BLaER1 treated with 17β-estradiol and CSF1 and Interleukin-3, amounts not matched to agents 10 nM and 100 nM (cell line): ENCODE measurements at regions not wholly inside any gene's neighbourhood (a gene's known extent, or its start where the extent isn't known, plus 50 kb on each side); places are given as distances from the start of the nearest gene placed in this dataset.
"Not testable (repeated sequence)": the region's sequence is repeated elsewhere in the genome, so short reads cannot be mapped to it uniquely, and the experiment has no call there.

Experiments
- H3K27ac ChIP-seq, 11 experiments: shearing (Covaris generic); formaldehyde crosslinking; 2 replicates each; pipeline ENCODE4 v1.8.1; 2022
- H3K27me3 ChIP-seq, 11 experiments: shearing (Covaris generic); formaldehyde crosslinking; 2 replicates each; pipeline ENCODE4 v1.8.1; 2022
- H3K36me3 ChIP-seq, 11 experiments: shearing (Covaris generic); formaldehyde crosslinking; 2 replicates each; pipeline ENCODE4 v1.8.1; 2022
- H3K4me1 ChIP-seq, 10 experiments: shearing (Covaris generic); formaldehyde crosslinking; 2 replicates each; pipeline ENCODE4 v1.8.1; 2022
- H3K4me2 ChIP-seq, 11 experiments: shearing (Covaris generic); formaldehyde crosslinking; 2 replicates each; pipeline ENCODE4 v1.8.1; 2022
- H3K4me3 ChIP-seq, 10 experiments: shearing (Covaris generic); formaldehyde crosslinking; 2 replicates each; pipeline ENCODE4 v1.8.1; 2022
- H3K9ac ChIP-seq, 11 experiments: shearing (Covaris generic); formaldehyde crosslinking; 2 replicates each; pipeline ENCODE4 v1.8.1; 2022
- H3K9me3 ChIP-seq, 11 experiments: shearing (Covaris generic); formaldehyde crosslinking; replicated peaks in 1 of 11; 2 replicates each; pipeline ENCODE4 v1.8.1; 2022
- H4K20me1 ChIP-seq, 11 experiments: shearing (Covaris generic); formaldehyde crosslinking; 2 replicates each; pipeline ENCODE4 v1.8.1; 2022
- Cebpa-rat ChIP-seq, 11 experiments: shearing (Covaris generic); IDR thresholded peaks; 2 replicates each; pipeline ENCODE4 v1.8.1; 2022

DNA sequence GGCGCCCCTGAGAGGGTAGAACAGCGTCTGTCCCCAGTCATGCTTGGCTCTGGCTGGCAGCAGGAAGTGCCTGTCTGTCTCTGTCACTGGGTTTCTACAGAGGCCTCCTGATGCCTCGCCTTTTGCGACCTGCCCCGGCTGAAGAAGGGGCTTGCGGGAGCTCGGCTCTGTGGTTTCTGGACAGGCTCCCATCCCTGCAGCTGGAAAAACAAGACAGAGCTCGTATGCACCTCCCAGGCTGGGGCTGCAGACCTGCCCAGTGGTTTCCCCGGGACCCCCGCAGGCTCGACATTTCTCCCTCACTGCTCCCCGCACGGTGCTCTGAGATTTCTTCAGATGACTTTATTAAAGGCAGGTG is 57.0 kb upstream of the SORCS2 start:
- peaks cover 15 to 24% (median 17%) of the 10 kb centered on the region in 10 experiments for H3K4me1 ChIP-seq
- H3K27me3 ChIP-seq: no peaks in the 10 kb centered on the region
- peak overlapping the region in 1 of 11 experiments; percentile 27; a peak in 2 of 22 replicates for H3K9ac ChIP-seq
- peaks cover 0 to 13% (median 0%) of the 10 kb centered on the region in 11 experiments; a peak in 3 of 22 replicates for H4K20me1 ChIP-seq
- H3K4me3 ChIP-seq: no peak overlapping the region
- peak overlapping the region; percentile 48 to 79 (median 67) for H3K4me2 ChIP-seq
- peaks cover 0 to 10% (median 7%) of the 10 kb centered on the region in 11 experiments; a peak in 12 of 22 replicates for H3K9me3 ChIP-seq
- no peak for TF ChIP-seq Cebpa-rat (IDR thresholded peaks at IDR 0.05)
- peak overlapping the region in 4 of 11 experiments; percentile 12 to 38 (median 24); a peak in 2 of 22 replicates for H3K27ac ChIP-seq
- no peaks in the 10 kb centered on the region for H3K36me3 ChIP-seq

DNA sequence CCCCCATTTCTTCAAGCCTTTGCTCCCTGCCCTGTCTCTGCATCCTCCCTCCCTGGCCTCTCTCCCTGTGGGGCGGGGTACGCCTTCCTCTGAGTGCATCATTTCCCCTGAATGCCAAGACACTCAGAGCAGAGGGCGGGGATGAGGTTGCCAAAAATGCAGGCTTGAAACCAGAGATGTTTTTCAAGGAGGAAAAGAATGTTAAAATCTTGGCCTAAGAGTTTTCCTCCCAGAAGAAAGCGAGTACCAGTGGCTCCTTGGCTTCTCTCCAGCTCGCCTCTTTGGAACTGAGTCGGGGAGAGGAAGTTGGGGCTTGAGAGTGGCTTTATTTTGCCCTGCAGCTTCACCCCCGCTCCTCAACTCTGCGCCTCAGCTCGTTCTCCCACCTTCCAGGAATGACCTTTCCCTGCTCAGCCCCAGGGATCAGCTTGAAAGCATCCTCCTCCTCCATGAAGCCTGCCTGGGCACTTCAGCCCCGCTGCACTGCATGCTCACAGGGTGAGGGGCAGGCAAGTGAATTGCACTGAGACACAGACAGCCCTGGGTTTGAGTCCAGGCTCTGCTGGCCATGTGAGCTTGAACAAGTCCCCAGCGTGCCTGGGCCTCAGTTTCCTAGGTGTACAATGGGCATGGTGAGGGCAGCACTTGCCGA is 57.5 kb upstream of the SORCS2 start:
- Histone ChIP-seq H3K4me3 (no peak overlapping the region), H3K36me3 (no peaks in the 10 kb centered on the region), H4K20me1 (peaks cover 0 to 11% (median 0%) of the 10 kb centered on the region in 11 experiments; a peak in 3 of 22 replicates), H3K27me3 (no peaks in the 10 kb centered on the region), H3K9me3 (peaks cover 0 to 10% (median 7%) of the 10 kb centered on the region in 11 experiments; a peak in 12 of 22 replicates), H3K9ac (peak overlapping the region in 3 of 11 experiments; percentile 10 to 27 (median 21); a peak in 2 of 22 replicates), H3K4me1 (peaks cover 17 to 29% (median 22%) of the 10 kb centered on the region in 10 experiments), H3K4me2 (peak overlapping the region; percentile 48 to 79 (median 67)), H3K27ac (peak overlapping the region in 4 of 11 experiments; percentile 12 to 38 (median 24); a peak in 5 of 22 replicates)
- no peak for TF ChIP-seq Cebpa-rat (IDR thresholded peaks at IDR 0.05)

DNA sequence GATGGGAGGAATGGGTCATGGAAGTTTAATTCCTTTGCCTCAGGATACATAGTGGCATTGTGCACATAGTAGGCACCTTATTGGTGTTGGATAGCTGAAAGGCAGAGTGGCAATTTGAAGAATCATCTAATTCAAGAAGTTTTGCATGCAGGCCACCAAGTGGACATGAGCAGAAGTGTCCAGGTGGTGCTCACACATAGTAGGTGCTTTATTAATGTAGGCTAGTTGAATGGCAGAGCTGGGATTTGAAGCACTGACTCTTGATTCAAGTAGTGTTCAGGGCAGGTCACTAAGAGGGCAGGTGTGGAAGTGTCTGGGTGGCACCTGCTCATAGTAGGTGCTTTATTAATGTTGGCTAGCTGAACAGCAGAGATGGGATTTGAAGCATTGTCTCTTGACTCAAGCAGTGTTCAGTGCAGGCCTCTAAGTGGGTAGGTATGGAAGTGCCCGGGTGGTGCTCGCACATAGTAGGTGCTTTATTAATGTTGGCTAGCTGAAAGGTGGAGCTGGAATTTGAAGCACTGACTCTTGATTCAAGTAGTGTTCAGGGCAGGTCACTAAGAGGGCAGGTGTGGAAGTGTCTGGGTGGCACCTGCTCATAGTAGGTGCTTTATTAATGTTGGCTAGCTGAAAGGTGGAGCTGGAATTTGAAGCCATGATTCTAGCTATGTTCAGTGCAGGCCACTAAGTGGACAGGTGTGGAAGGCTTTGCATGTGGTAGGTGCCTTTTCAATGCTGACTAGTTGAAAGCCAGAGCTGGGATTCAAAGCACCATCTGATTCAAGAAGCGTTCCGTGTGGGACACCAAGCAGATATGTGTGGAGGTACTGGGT is 58.3 kb upstream of the SORCS2 start:
- H3K4me3 ChIP-seq, H3K36me3 ChIP-seq, H4K20me1 ChIP-seq, H3K27me3 ChIP-seq, H3K9ac ChIP-seq, H3K27ac ChIP-seq: not testable (repeated sequence)
- H3K9me3 ChIP-seq: peaks cover 0 to 10% (median 7%) of the 10 kb centered on the region in 11 experiments; a peak in 12 of 22 replicates
- peak overlapping the region; percentile 48 to 79 (median 67) for H3K4me2 ChIP-seq
- H3K4me1 ChIP-seq: peaks cover 17 to 37% (median 30%) of the 10 kb centered on the region in 10 experiments

DNA sequence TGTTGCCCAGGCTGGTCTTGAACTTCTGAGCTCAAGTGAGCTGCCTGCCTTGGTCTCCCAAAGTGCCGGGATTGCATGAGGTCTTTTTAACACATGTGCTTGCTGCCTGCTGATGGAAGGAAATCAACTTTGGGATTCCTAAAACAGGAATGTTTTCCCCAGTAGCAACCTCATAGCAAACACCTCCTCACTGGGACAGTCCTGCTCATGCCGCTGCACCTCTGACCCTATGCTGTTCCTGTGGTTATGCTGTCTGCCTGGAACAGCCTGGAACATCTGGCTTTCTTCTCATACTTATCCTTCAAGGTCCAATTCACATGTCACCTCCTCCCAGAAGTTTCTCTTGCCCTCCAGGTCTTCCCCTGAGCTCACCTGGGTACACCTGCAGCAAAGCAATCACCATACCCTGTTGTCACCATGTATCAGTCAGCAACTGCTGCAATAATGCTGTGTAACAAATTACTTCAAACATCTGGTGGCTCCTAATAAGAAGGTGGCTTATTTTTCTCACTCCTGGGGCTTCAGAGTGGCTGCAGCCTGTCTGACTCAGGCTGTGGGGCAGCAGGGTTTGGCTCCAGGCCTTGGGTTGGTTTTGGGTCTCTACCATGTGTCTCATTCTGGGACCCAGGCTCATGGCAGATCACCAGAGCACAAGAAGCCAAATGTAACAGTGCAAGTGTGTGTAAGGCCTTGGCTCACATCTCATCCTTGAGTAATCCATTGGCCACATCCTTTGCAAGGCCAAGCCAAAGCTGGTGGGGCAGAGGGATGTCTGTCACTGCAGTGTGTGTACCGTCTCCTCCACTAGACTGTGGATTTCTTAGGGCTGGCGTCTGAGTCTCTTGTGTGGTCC is 59.4 kb upstream of the SORCS2 start:
- peak in 1 of 11 experiments; percentile 5; a peak in 1 of 22 replicates for TF ChIP-seq Cebpa-rat (IDR thresholded peaks at IDR 0.05)
- Histone ChIP-seq H3K27ac (no peak overlapping the region), H3K27me3 (peaks cover 0 to 1% (median 0%) of the 10 kb centered on the region in 11 experiments; a peak in 1 of 22 replicates), H3K9ac (no peak overlapping the region), H4K20me1 (no peaks in the 10 kb centered on the region; a peak in 1 of 22 replicates), H3K4me1 (peaks cover 26 to 48% (median 41%) of the 10 kb centered on the region in 10 experiments), H3K4me3 (no peak overlapping the region), H3K9me3 (peaks cover 0 to 10% (median 7%) of the 10 kb centered on the region in 11 experiments; a peak in 12 of 22 replicates), H3K36me3 (no peaks in the 10 kb centered on the region), H3K4me2 (no peak overlapping the region)

GRCh38 chr4:7132249-7132648 is 60.1 kb upstream of the SORCS2 start:
- H3K4me2 ChIP-seq: no peak overlapping the region
- no peak for TF ChIP-seq Cebpa-rat (IDR thresholded peaks at IDR 0.05)

DNA sequence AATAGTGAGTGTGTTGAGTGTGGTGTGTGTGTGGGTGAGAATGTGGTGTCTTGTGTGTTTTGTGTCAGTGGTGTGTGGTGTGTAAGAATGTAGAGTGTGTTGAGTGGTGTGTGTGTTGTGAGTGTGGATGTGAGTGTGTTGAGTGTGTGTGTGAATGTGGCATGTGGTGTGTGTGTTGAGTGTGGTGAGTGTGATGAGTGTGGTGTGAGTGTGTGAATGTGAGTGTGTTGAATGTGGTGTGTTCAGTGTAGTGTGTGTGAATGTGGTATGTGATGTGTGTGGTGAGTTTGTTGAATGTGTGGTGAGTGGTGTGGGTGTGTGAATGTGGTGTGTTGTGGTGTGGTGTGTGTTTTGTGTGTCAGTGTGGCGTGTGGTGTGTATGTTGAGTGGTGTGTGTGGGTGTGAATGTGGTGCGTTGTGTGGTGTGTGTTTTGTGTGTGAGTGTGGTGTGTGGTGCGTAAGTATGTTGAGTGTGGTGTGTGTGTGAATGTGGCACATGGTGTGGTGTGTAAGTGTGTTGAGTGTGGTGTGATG is 60.8 kb upstream of the SORCS2 start:
- no peak overlapping the region for H3K4me2 ChIP-seq
- H3K36me3 ChIP-seq: no peaks in the 10 kb centered on the region
- H3K27ac ChIP-seq: no peak overlapping the region
- H3K9ac ChIP-seq: no peak overlapping the region
- H3K4me3 ChIP-seq: no peak overlapping the region
- H3K27me3 ChIP-seq: peaks cover 0 to 12% (median 0%) of the 10 kb centered on the region in 11 experiments; a peak in 2 of 22 replicates
- peaks cover 0 to 5% (median 0%) of the 10 kb centered on the region in 11 experiments; a peak in 2 of 22 replicates for H4K20me1 ChIP-seq
- peaks cover 0 to 10% (median 7%) of the 10 kb centered on the region in 11 experiments; a peak in 12 of 22 replicates for H3K9me3 ChIP-seq
- peaks cover 40 to 62% (median 54%) of the 10 kb centered on the region in 10 experiments for H3K4me1 ChIP-seq
- no peak for TF ChIP-seq Cebpa-rat (IDR thresholded peaks at IDR 0.05)

More at GRCh38 chr4:7132249-7132648, 60.1 kb upstream of the SORCS2 start:
- H4K20me1 ChIP-seq: peaks cover 0 to under 1% (median 0%) of the 10 kb centered on the region in 11 experiments; a peak in 1 of 22 replicates
- H3K4me1 ChIP-seq: peaks cover 33 to 55% (median 48%) of the 10 kb centered on the region in 10 experiments
- peaks cover 0 to 10% (median 7%) of the 10 kb centered on the region in 11 experiments; a peak in 12 of 22 replicates for H3K9me3 ChIP-seq
- H3K9ac ChIP-seq: no peak overlapping the region
- H3K36me3 ChIP-seq: no peaks in the 10 kb centered on the region
- H3K27me3 ChIP-seq: peaks cover 0 to 8% (median 0%) of the 10 kb centered on the region in 11 experiments; a peak in 2 of 22 replicates
- H3K4me3 ChIP-seq: no peak overlapping the region
- H3K27ac ChIP-seq: no peak overlapping the region

GRCh38 chr4:7130621-7131211 is 61.6 kb upstream of the SORCS2 start:
- Histone ChIP-seq H3K4me3 (no peak overlapping the region), H3K9me3 (peaks cover 0 to 10% (median 7%) of the 10 kb centered on the region in 11 experiments; a peak in 12 of 22 replicates), H4K20me1 (peaks cover 0 to 5% (median 0%) of the 10 kb centered on the region in 11 experiments; a peak in 2 of 22 replicates), H3K36me3 (no peaks in the 10 kb centered on the region), H3K4me1 (peaks cover 47 to 65% (median 62%) of the 10 kb centered on the region in 10 experiments), H3K27me3 (peaks cover 0 to 12% (median 0%) of the 10 kb centered on the region in 11 experiments; a peak in 2 of 22 replicates), H3K9ac (no peak overlapping the region), H3K27ac (no peak overlapping the region), H3K4me2 (0 out of 22 replicates have a peak overlapping the region, but pooled peaks of 3 of the 11 experiments have one; percentile 88 to 94 (median 93))
- TF ChIP-seq Cebpa-rat (IDR thresholded peaks at IDR 0.05): no peak
